Astrocyte (in vitro differentiated cells and primary cell): ENCODE measurements at regions not wholly inside any gene's neighbourhood (a gene's known extent, or its start where the extent isn't known, plus 50 kb on each side); places are given as distances from the start of the nearest gene placed in this dataset.

Experiments used
- EZH2 ChIP-seq: IDR thresholded peaks from 2 replicates; pipeline ENCODE4 v1.6.1; 2012; ENCODE audit warnings: mild to moderate bottlenecking, low read length, inconsistent platforms; ENCODE audit not compliant: insufficient read depth
- TF ChIP-seq, protein P1 (sequence below): IDR thresholded peaks from 2 replicates; pipeline ENCODE4 v1.5.1; 2011; ENCODE audit warnings: low read depth, mild to moderate bottlenecking, inconsistent platforms, low read length, moderate library complexity; ENCODE audit not compliant: insufficient read depth

DNA sequence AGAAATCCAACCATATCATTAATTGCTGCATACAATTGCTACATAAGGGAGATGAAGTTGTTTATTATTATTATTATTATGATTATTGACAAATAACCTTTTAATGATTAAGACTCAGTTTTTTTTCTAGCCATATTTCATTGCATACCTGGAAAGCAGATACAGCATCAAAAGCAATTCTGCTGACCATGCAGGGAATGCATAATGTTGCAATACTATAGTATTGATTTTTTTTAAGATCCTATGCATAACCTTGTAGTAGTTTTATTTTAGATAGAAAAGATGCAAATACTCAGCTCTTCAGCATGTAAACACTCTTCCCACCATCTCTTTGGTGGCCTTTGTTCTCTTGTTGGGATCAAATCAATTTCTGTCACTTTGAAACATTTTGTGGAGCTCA is 300.9 kb upstream of the MAP3K7 start:
- TF ChIP-seq, protein P1, sequence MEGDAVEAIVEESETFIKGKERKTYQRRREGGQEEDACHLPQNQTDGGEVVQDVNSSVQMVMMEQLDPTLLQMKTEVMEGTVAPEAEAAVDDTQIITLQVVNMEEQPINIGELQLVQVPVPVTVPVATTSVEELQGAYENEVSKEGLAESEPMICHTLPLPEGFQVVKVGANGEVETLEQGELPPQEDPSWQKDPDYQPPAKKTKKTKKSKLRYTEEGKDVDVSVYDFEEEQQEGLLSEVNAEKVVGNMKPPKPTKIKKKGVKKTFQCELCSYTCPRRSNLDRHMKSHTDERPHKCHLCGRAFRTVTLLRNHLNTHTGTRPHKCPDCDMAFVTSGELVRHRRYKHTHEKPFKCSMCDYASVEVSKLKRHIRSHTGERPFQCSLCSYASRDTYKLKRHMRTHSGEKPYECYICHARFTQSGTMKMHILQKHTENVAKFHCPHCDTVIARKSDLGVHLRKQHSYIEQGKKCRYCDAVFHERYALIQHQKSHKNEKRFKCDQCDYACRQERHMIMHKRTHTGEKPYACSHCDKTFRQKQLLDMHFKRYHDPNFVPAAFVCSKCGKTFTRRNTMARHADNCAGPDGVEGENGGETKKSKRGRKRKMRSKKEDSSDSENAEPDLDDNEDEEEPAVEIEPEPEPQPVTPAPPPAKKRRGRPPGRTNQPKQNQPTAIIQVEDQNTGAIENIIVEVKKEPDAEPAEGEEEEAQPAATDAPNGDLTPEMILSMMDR = no peak
- no peak for TF ChIP-seq EZH2
